ENCODE measurements at regions not wholly inside any gene's neighbourhood (a gene's known extent, or its start where the extent isn't known, plus 50 kb on each side); places are given as distances from the start of the nearest gene placed in this dataset.
A peak's percentile ranks its signal among the peaks of the same experiment; 100 is the strongest.

DNA sequence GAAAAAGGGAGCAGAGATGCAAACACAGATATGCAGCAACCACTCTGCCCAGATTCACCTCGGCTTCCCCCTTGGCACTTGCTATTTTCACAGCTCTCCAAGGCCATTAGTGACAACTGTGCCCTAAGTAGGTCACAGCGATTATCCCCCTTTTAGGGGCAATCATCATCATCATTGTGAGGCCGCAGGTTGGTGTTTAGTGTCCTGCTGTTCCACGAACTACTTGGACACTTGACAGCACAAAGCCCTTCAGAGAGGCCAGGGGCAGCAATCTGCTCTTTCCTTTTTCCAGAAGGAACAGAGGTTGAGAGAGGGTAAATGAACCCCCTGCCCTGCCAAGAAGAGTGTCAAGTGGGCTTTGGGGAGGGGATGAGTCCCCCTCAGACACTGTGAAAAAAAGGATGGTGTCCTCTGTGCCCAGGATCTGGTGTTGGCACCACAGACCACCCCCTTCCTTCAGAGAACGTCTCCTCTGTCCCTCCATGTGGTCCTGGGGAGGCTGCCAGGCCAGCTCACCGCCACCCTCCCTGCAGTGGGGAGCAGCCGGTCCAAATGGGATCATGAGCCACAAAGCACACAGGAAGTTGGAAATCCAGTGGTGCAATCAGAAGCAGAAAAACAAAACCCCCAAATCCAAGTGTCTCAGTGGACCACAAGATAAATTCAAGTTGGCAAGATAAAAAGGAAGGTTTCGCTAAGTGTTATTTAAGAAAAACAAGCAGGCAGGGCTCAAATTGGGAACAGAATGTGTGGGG, 78.4 kb upstream of the MED9 start:
- H3K27me3 ChIP-seq (replicated peaks; ENCODE audit: control insufficient read depth, insufficient read depth, low read length), result no peaks in the 10 kb centered on the region
- H3K36me3 ChIP-seq (ENCODE audit: control insufficient read depth, insufficient read depth, low read length, severe bottlenecking), result no peaks in the 10 kb centered on the region
- H3K9ac ChIP-seq (ENCODE audit: low read length), result peak overlapping the region; percentile 79
- H3K4me1 ChIP-seq (ENCODE audit: control insufficient read depth, insufficient read depth, low read length), result peaks cover 40% of the 10 kb centered on the region
- H3K9me3 ChIP-seq (ENCODE audit: control insufficient read depth, low read length), result peaks cover 3% of the 10 kb centered on the region
- DNase-seq (ENCODE audit: low read depth), result no peak
- H3K4me3 ChIP-seq (ENCODE audit: low read length), result peak overlapping the region; percentile 28

DNA sequence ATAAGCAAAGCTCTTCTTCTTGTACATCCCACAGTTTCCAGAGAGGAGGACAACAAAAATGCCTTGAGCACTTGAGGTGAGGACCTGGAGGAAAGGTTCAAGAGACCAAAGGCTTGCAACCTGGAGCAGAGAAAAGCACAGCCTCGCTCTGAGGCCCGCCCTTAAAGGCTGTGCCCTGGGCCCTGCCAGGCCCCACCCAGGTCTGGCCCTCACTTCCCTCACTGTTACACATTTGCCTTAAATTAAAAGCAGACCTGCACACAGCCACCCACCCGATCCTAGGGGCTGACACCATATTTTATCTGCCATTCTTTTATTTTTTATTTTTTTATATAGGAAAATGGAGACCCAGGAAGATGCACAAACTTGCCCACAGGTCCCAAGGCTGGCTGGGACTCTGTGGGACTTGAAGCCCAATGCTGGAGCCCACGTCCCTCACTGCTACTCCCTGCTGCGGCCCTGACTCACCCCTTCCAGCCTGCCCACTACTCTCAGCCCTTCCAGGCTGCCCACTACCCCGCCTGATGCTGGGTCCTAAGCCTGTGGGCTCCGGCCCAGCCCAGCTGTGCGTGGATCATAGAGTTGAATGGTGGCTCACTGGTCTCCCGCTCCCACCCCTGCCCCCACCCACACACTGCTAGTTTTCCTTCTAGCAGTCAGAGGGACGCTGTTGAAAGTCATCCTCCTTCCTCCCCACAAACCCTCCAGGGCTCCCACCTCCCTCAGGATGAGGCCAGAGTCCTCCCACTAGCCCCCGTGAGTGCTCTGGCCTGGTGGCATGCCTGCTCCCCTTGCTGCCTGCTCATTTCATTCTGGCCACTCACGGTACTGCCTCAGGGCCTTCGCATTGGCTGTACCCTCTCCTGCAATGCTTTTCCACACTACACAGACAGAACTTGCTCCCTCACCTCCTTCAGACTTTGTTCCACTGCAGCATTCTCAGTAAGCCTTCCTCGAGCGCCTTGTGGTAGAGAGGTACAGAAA, 77.6 kb upstream of the MED9 start:
- Histone ChIP-seq H3K36me3 (ENCODE audit: control insufficient read depth, insufficient read depth, low read length, severe bottlenecking) (no peaks in the 10 kb centered on the region), H3K27me3 (replicated peaks; ENCODE audit: control insufficient read depth, insufficient read depth, low read length) (no peaks in the 10 kb centered on the region), H3K9me3 (ENCODE audit: control insufficient read depth, low read length) (peaks cover 3% of the 10 kb centered on the region), H3K4me1 (ENCODE audit: control insufficient read depth, insufficient read depth, low read length) (peaks cover 40% of the 10 kb centered on the region), H3K9ac (ENCODE audit: low read length) (peak overlapping the region; percentile 79), H3K4me3 (ENCODE audit: low read length) (peak overlapping the region; percentile 28)
- DNase-seq (ENCODE audit: low read depth), result no peak

DNA sequence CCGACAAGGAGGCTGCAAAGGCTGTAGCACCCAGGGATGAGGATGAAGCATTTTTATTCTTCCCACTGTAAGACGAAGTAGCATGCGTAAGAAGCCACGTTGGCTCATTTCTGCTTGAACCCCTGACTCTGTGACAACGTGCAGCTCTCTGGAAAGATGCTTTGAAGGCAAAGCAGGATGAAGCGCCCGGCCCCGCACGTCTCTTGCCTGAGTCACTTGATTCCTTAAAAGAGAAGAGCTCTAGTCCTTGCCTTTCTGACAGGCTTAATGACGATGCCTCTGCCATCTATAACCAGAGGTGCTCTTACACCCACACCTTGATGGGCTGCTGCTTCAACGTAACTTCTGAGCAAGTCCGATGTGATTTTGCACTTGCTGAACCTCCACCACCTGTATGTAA, 76.7 kb upstream of the MED9 start:
- peak overlapping the region; percentile 79 for H3K9ac ChIP-seq (ENCODE audit: low read length)
- no peak overlapping the region for H3K4me3 ChIP-seq (ENCODE audit: low read length)
- H3K36me3 ChIP-seq (ENCODE audit: control insufficient read depth, insufficient read depth, low read length, severe bottlenecking), result no peaks in the 10 kb centered on the region
- DNase-seq (ENCODE audit: low read depth), result no peak
- peaks cover 3% of the 10 kb centered on the region for H3K9me3 ChIP-seq (ENCODE audit: control insufficient read depth, low read length)
- no peaks in the 10 kb centered on the region for H3K27me3 ChIP-seq (replicated peaks; ENCODE audit: control insufficient read depth, insufficient read depth, low read length)
- peaks cover 32% of the 10 kb centered on the region for H3K4me1 ChIP-seq (ENCODE audit: control insufficient read depth, insufficient read depth, low read length)

DNA sequence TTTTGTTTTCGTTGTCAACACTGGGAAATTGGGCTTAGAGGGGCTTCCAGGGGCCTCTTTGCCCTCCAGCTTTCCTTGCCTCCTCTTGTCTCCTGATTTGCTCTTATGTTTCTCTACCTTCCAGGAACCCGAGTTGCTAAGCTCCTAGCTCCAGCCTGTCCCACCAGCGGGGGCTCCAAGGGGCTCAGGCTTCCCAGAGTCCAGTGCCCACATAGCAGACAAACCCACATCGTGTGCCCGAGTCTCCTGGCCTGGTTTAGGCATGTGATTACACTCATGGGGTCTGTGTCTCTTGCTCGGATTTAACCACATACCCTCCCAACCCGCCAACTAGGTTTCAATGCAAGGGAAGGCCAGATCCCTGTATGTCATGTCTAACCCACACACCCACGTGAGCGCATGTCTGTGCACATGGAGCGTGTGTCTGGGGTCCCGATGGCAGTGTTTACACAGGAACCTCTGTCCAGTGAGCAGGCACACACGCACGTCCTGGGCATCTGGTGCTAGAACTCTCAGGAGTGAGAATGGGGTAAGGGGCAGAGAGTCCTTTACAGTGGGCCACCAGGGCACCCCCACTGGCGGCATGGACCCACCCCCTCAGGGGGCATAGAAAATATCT, 76.1 kb upstream of the MED9 start:
- H3K36me3 ChIP-seq (ENCODE audit: control insufficient read depth, insufficient read depth, low read length, severe bottlenecking), result no peaks in the 10 kb centered on the region
- H3K4me3 ChIP-seq (ENCODE audit: low read length), result no peak overlapping the region
- no peaks in the 10 kb centered on the region for H3K27me3 ChIP-seq (replicated peaks; ENCODE audit: control insufficient read depth, insufficient read depth, low read length)
- peaks cover 3% of the 10 kb centered on the region for H3K9me3 ChIP-seq (ENCODE audit: control insufficient read depth, low read length)
- peak overlapping the region; percentile 79 for H3K9ac ChIP-seq (ENCODE audit: low read length)
- peaks cover 33% of the 10 kb centered on the region for H3K4me1 ChIP-seq (ENCODE audit: control insufficient read depth, insufficient read depth, low read length)
- no peak for DNase-seq (ENCODE audit: low read depth)

DNA sequence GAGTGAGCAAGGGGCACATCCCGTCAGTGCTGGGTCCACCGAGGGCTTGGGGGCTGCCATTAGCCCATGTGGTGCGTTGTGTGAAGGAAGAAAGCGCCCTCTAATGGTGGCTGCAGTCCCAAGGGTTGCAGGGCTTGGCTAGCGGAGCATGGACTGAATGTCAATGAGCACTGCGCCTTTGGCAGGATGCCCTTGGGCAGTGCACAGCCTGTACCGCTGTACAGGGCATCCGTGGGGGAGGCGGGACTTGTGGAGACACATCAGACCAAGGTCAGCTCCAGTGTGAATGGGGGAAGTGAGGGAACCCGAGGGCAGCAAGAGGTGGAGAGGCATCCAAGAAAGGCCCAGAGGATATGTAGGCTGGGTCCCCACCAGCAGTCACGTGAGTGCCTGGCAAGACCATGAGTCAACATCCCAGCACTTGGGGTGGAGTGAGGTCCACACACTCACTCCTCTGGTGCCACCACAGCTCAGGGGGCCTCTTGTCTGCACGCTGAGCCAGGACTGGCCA, 75.5 kb upstream of the MED9 start:
- Histone ChIP-seq H3K4me1 (ENCODE audit: control insufficient read depth, insufficient read depth, low read length) (peaks cover 39% of the 10 kb centered on the region), H3K9me3 (ENCODE audit: control insufficient read depth, low read length) (peaks cover 2% of the 10 kb centered on the region), H3K36me3 (ENCODE audit: control insufficient read depth, insufficient read depth, low read length, severe bottlenecking) (no peaks in the 10 kb centered on the region), H3K9ac (ENCODE audit: low read length) (no peak overlapping the region), H3K4me3 (ENCODE audit: low read length) (no peak overlapping the region), H3K27me3 (replicated peaks; ENCODE audit: control insufficient read depth, insufficient read depth, low read length) (no peaks in the 10 kb centered on the region)
- no peak for DNase-seq (ENCODE audit: low read depth)

DNA sequence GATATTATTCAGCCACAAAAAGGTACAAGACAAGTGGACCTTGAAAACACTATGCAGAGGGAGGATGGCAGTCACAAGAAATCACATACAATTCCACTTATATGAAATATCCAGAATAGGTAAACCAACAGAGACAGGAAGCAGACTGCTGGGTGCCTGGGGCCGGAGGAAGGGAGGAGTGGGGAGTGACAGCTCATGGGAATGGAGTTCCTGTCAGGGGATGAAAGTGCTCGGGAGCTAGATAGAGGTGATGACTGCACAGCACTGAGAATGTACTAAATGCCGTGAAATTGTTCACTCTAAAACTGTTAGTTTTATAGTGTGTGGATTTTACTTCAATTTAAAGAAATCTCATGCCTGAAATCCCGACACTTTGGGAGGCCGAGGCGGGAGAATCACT, 74.2 kb upstream of the MED9 start:
- H3K36me3 ChIP-seq (ENCODE audit: control insufficient read depth, insufficient read depth, low read length, severe bottlenecking), result no peaks in the 10 kb centered on the region
- peaks cover 52% of the 10 kb centered on the region for H3K4me1 ChIP-seq (ENCODE audit: control insufficient read depth, insufficient read depth, low read length)
- H3K9ac ChIP-seq (ENCODE audit: low read length), result no peak overlapping the region
- H3K27me3 ChIP-seq (replicated peaks; ENCODE audit: control insufficient read depth, insufficient read depth, low read length), result no peaks in the 10 kb centered on the region
- DNase-seq (ENCODE audit: low read depth), result no peak
- no peaks in the 10 kb centered on the region for H3K9me3 ChIP-seq (ENCODE audit: control insufficient read depth, low read length)
- no peak overlapping the region for H3K4me3 ChIP-seq (ENCODE audit: low read length)

DNA sequence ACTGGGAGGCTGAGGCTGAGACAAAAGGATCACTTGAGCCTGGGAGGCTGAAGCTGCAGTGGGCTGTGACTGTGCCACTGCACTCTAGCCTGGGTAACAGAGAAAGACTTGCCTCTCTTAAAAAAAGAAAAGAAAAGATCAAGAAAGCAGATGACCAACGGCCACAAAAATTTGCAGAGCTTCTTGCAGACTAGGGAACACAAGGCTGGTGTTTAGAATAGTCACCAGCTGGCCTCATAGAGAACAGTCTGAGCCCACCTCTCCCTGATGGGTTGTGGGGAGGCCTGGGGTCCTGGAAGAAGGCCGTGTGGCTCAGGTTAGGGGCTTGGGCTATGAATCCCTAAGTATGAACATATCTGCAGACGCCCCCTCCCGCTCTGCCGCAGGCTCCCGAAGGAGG, 73.7 kb upstream of the MED9 start:
- DNase-seq (ENCODE audit: low read depth), result no peak
- H3K9ac ChIP-seq (ENCODE audit: low read length), result no peak overlapping the region
- H3K27me3 ChIP-seq (replicated peaks; ENCODE audit: control insufficient read depth, insufficient read depth, low read length), result no peaks in the 10 kb centered on the region
- H3K36me3 ChIP-seq (ENCODE audit: control insufficient read depth, insufficient read depth, low read length, severe bottlenecking), result no peaks in the 10 kb centered on the region
- no peaks in the 10 kb centered on the region for H3K9me3 ChIP-seq (ENCODE audit: control insufficient read depth, low read length)
- H3K4me1 ChIP-seq (ENCODE audit: control insufficient read depth, insufficient read depth, low read length), result peaks cover 53% of the 10 kb centered on the region
- H3K4me3 ChIP-seq (ENCODE audit: low read length), result no peak overlapping the region

DNA sequence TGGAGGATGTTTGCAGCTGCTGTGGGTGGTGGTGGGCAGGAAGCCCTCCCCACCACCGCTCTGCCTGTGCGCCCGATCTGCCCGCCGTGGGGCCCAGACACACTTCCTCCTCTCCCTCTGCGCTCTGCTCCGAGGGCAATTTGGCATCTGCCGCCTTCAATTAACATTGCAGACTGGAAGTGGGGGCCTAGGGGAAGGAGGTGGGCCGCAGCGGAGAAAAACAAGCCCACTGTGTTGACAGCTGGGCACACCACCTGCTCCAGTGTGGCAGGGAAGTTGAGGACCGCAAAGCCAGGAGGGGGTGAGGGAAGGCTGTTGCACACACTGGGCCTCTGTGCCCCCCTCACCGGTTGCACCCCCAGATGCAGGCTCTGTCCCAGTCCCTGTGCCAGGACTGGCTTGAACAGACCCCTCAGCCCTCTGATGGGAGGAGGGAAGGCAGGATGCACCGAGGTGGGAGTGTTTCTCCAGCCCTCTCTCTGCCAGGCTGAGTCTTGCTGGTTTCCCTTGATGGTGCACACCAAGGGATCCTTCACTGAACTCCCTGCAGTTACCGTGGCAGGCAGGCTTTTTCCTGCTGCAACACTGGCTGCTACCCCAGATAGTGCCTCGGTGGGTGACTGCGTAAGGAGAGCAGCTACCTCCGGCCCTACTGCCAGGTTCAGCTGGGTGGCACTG, 72.8 kb upstream of the MED9 start:
- Histone ChIP-seq H3K9me3 (ENCODE audit: control insufficient read depth, low read length) (no peaks in the 10 kb centered on the region), H3K4me3 (ENCODE audit: low read length) (no peak overlapping the region), H3K4me1 (ENCODE audit: control insufficient read depth, insufficient read depth, low read length) (peaks cover 51% of the 10 kb centered on the region), H3K36me3 (ENCODE audit: control insufficient read depth, insufficient read depth, low read length, severe bottlenecking) (no peaks in the 10 kb centered on the region), H3K27me3 (replicated peaks; ENCODE audit: control insufficient read depth, insufficient read depth, low read length) (no peaks in the 10 kb centered on the region), H3K9ac (ENCODE audit: low read length) (no peak overlapping the region)
- DNase-seq (ENCODE audit: low read depth), result no peak

DNA sequence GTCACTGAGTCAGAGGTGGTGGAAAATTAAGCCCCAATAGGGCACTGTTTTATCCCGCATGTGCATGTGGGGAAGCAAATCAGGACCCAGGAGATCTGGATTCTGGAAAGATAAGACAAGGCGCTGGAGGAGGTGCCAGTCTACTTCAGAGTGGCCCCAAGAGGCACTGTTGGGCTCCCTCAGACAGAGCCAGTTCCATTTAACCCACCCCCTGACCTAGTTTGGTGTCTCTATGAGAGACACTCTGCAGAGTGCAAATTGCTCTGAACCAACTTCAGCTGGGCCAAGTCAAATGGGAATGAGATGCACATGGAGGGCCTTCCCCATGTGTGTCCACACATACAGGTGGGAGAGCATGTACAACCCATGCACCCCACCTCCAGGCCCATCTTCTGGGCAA, 71.1 kb upstream of the MED9 start:
- Histone ChIP-seq H3K4me3 (ENCODE audit: low read length) (no peak overlapping the region), H3K9ac (ENCODE audit: low read length) (peak overlapping the region; percentile 8), H3K4me1 (ENCODE audit: control insufficient read depth, insufficient read depth, low read length) (peaks cover 40% of the 10 kb centered on the region), H3K27me3 (replicated peaks; ENCODE audit: control insufficient read depth, insufficient read depth, low read length) (no peaks in the 10 kb centered on the region), H3K9me3 (ENCODE audit: control insufficient read depth, low read length) (no peaks in the 10 kb centered on the region), H3K36me3 (ENCODE audit: control insufficient read depth, insufficient read depth, low read length, severe bottlenecking) (no peaks in the 10 kb centered on the region)
- DNase-seq (ENCODE audit: low read depth), result no peak

DNA sequence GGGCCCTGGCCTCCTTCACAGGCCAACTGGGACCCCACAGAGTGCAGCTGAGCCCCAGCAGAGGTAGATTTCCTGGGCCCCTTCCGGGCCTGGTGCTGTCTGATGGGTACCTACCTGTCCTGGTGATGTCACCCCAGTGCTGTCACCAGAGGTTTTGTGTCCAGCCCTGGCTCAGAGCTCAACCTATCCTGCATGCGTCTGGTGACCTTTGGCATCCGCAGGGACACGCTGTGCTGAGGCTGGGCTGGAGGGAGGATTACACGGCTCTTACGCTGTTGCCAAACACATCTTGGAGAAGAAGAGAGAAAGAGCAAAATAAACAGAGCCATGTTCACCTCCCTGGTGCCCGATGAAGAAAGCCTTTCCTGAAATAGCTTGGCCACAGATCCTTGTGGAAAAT, 70.6 kb upstream of the MED9 start:
- Histone ChIP-seq H3K9ac (ENCODE audit: low read length) (peak overlapping the region; percentile 57), H3K9me3 (ENCODE audit: control insufficient read depth, low read length) (no peaks in the 10 kb centered on the region), H3K27me3 (replicated peaks; ENCODE audit: control insufficient read depth, insufficient read depth, low read length) (no peaks in the 10 kb centered on the region), H3K4me1 (ENCODE audit: control insufficient read depth, insufficient read depth, low read length) (peaks cover 39% of the 10 kb centered on the region), H3K36me3 (ENCODE audit: control insufficient read depth, insufficient read depth, low read length, severe bottlenecking) (no peaks in the 10 kb centered on the region), H3K4me3 (ENCODE audit: low read length) (no peak overlapping the region)
- no peak for DNase-seq (ENCODE audit: low read depth)

All from adipocyte (in vitro differentiated cells).